ENCODE measurements at regions not wholly inside any gene's neighbourhood (a gene's known extent, or its start where the extent isn't known, plus 50 kb on each side); places are given as distances from the start of the nearest gene placed in this dataset.

DNA sequence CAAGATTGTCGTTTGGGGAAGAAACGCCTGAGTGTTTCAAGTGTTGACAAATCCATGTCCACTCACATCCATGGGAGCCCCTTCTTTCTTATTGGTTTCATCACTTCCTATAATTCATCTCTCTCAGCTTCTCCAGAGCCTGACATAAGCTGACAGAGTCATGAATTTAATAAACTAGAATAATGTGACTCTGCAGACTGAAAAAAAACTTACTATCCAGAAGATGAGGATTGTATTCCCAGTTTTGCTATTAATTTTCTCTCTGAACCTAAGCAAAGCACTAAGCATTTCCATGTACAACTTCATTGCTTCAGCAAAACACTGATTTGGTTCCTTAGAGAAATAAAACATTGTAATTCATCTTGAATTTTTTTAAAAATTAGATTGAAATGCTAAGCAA is 691.8 kb downstream of the MTRR start:
- TF ChIP-seq, protein P1, sequence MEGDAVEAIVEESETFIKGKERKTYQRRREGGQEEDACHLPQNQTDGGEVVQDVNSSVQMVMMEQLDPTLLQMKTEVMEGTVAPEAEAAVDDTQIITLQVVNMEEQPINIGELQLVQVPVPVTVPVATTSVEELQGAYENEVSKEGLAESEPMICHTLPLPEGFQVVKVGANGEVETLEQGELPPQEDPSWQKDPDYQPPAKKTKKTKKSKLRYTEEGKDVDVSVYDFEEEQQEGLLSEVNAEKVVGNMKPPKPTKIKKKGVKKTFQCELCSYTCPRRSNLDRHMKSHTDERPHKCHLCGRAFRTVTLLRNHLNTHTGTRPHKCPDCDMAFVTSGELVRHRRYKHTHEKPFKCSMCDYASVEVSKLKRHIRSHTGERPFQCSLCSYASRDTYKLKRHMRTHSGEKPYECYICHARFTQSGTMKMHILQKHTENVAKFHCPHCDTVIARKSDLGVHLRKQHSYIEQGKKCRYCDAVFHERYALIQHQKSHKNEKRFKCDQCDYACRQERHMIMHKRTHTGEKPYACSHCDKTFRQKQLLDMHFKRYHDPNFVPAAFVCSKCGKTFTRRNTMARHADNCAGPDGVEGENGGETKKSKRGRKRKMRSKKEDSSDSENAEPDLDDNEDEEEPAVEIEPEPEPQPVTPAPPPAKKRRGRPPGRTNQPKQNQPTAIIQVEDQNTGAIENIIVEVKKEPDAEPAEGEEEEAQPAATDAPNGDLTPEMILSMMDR (IDR thresholded peaks at IDR 0.05) = no peak
- TF ChIP-seq POLR2A (IDR thresholded peaks at IDR 0.05) = no peak
